IMR-90 (cell line): ENCODE measurements at regions not wholly inside any gene's neighbourhood (a gene's known extent, or its start where the extent isn't known, plus 50 kb on each side); places are given as distances from the start of the nearest gene placed in this dataset.
"Not testable (repeated sequence)": the region's sequence is repeated elsewhere in the genome, so short reads cannot be mapped to it uniquely, and the experiment has no call there.

Source experiments
- ATAC-seq: fragments of 200-7000 bp; cut with Tn5 transposase; 2 replicates; pipeline ENCODE4 v1.9.1; 2020; ENCODE audit warnings: low read depth, mild to moderate bottlenecking, moderate library complexity
- BruUV-seq: library from RNA; stranded (reverse); fragments of 400-500 nt; replicated peaks from 2 replicates; lab custom pipeline; 2021; lab: Mats Ljungman, UMichigan
- CTCF ChIA-PET: fragments of 300-600 bp; formaldehyde crosslinking; extraction: SDS; loops from one replicate; lab custom pipeline; 2021; ENCODE audit warnings: antibody characterized with exemption; lab: Yijun Ruan, JAX
- POLR2A ChIA-PET: fragments of 300-600 bp; sonication (Branson Sonifier 250); formaldehyde crosslinking; loops from one replicate; lab custom pipeline; 2022; ENCODE audit warnings: antibody characterized with exemption; ENCODE audit not compliant: unreplicated experiment; lab: Charles Lee
- DNase-seq: peaks from one replicate; pipeline ENCODE4 v3.0.0; 2013
- H2AFZ ChIP-seq: replicated peaks from 2 replicates; pipeline ENCODE3; 2013; ENCODE audit warnings: low read length, mild to moderate bottlenecking; ENCODE audit not compliant: poor library complexity
- H2AK5ac ChIP-seq: 2 replicates; pipeline ENCODE4 v1.6.1; 2013; ENCODE audit warnings: low read depth, low read length, inconsistent platforms
- H2AK9ac ChIP-seq: replicated peaks from 2 replicates; pipeline ENCODE3; 2013; ENCODE audit warnings: mild to moderate bottlenecking, low read depth, low read length, moderate library complexity; ENCODE audit not compliant: poor library complexity
- H2BK120ac ChIP-seq: 2 replicates; pipeline ENCODE4 v1.6.1; 2013; ENCODE audit warnings: low read depth, low read length, inconsistent platforms
- H2BK15ac ChIP-seq: 3 replicates; pipeline ENCODE4 v1.6.1; 2013; ENCODE audit warnings: low read depth, low read length, inconsistent platforms
- H2BK20ac ChIP-seq: 2 replicates; pipeline ENCODE4 v1.6.1; 2013; ENCODE audit warnings: low read depth, mild to moderate bottlenecking, inconsistent platforms, low read length, moderate library complexity
- H2BK5ac ChIP-seq: 2 replicates; pipeline ENCODE4 v1.6.1; 2013; ENCODE audit warnings: mild to moderate bottlenecking, low read depth, low read length, inconsistent platforms; ENCODE audit not compliant: poor library complexity, severe bottlenecking
- H3K14ac ChIP-seq: replicated peaks from 2 replicates; pipeline ENCODE4 v1.6.1; 2013; ENCODE audit warnings: low read depth, low read length, inconsistent platforms
- H3K18ac ChIP-seq: 2 replicates; pipeline ENCODE4 v1.6.1; 2013; ENCODE audit warnings: low read depth, low read length, control low read depth
- H3K23ac ChIP-seq: 2 replicates; pipeline ENCODE4 v1.6.1; 2013; ENCODE audit warnings: low read depth, low read length, inconsistent platforms
- H3K27ac ChIP-seq: 2 replicates; pipeline ENCODE4 v1.5.1; 2013; ENCODE audit warnings: mild to moderate bottlenecking, control low read depth, low read length; ENCODE audit not compliant: insufficient read depth
- H3K27me3 ChIP-seq: 2 replicates; pipeline ENCODE4 v1.6.1; 2013; ENCODE audit warnings: low read length; ENCODE audit not compliant: control insufficient read depth, insufficient read depth
- H3K36me3 ChIP-seq: 2 replicates; pipeline ENCODE4 v1.6.1; 2013; ENCODE audit warnings: low read length, mixed read lengths; ENCODE audit not compliant: control insufficient read depth, insufficient read depth
- H3K4ac ChIP-seq: 2 replicates; pipeline ENCODE4 v1.6.1; 2013; ENCODE audit warnings: low read depth, low read length, inconsistent platforms
- H3K4me1 ChIP-seq: 2 replicates; pipeline ENCODE4 v1.6.1; 2013; ENCODE audit warnings: low read length, mixed read lengths; ENCODE audit not compliant: control insufficient read depth, insufficient read depth
- H3K4me2 ChIP-seq: 2 replicates; pipeline ENCODE4 v1.6.1; 2013; ENCODE audit warnings: low read depth, mild to moderate bottlenecking, control low read depth, low read length, moderate library complexity
- H3K4me3 ChIP-seq: 2 replicates; pipeline ENCODE4 v1.5.1; 2013; ENCODE audit warnings: low read depth, mild to moderate bottlenecking, control low read depth, low read length, moderate library complexity; ENCODE audit not compliant: insufficient read depth
- H3K56ac ChIP-seq: 2 replicates; pipeline ENCODE4 v1.6.1; 2013; ENCODE audit warnings: low read length, inconsistent platforms; ENCODE audit not compliant: insufficient read depth; ENCODE audit errors: extremely low read depth
- H3K79me1 ChIP-seq, 2 experiments: 2 replicates each; pipeline ENCODE4 v1.6.1; 2013; ENCODE audit warnings: low read length in 2 of 2, inconsistent platforms in 1 of 2, low read depth in 1 of 2
- H3K9ac ChIP-seq: 2 replicates; pipeline ENCODE4 v1.6.1; 2013; ENCODE audit warnings: low read depth, low read length, control low read depth
- H3K9me1 ChIP-seq: 2 replicates; pipeline ENCODE4 v1.6.1; 2013; ENCODE audit warnings: low read length, inconsistent platforms; ENCODE audit not compliant: insufficient read depth
- H3K9me3 ChIP-seq: 2 replicates; pipeline ENCODE4 v1.6.1; 2013; ENCODE audit warnings: low read length; ENCODE audit not compliant: control insufficient read depth, insufficient read depth
- H4K20me1 ChIP-seq: 2 replicates; pipeline ENCODE4 v1.6.1; 2013; ENCODE audit warnings: low read length, inconsistent platforms; ENCODE audit not compliant: insufficient read depth
- H4K5ac ChIP-seq: 2 replicates; pipeline ENCODE4 v1.6.1; 2013; ENCODE audit warnings: mild to moderate bottlenecking, low read depth, low read length, control low read depth
- H4K8ac ChIP-seq, 2 experiments: 2 replicates each; pipeline ENCODE4 v1.6.1; 2013; ENCODE audit warnings: low read depth in 2 of 2, low read length in 2 of 2, control low read depth in 1 of 2, inconsistent platforms in 1 of 2
- H4K91ac ChIP-seq: 2 replicates; pipeline ENCODE4 v1.6.1; 2013; ENCODE audit warnings: low read depth, low read length, inconsistent platforms; ENCODE audit not compliant: insufficient read depth
- BHLHE40 ChIP-seq: fragments of 150-350 bp; IDR thresholded peaks from 2 replicates; pipeline ENCODE4 v1.6.1; 2016; ENCODE audit warnings: mild to moderate bottlenecking, low read depth, low read length
- CHD1 ChIP-seq: IDR thresholded peaks from 2 replicates; pipeline ENCODE4 v1.6.1; 2012; ENCODE audit warnings: low read depth, low read length, improper control_type of control experiment
- CTCF ChIP-seq: conservative IDR thresholded peaks from 2 replicates; pipeline ENCODE4 v1.5.1; 2012; ENCODE audit warnings: mild to moderate bottlenecking, low read depth, low read length, improper control_type of control experiment
- RAD21 ChIP-seq: IDR thresholded peaks from 2 replicates; pipeline ENCODE4 v1.6.1; 2012; ENCODE audit warnings: low read length, improper control_type of control experiment
- SMC3 ChIP-seq: fragments of 150-350 bp; IDR thresholded peaks from 2 replicates; pipeline ENCODE4 v1.6.1; 2016; ENCODE audit warnings: low read depth, mild to moderate bottlenecking, antibody characterized with exemption, low read length, moderate library complexity
- WGBS, 2 experiments: methylation state at CpG; one replicate each; pipeline versions ENCODE4 v1.1.5 to v1.1.7; 2013; ENCODE audit warnings: missing lambda C conversion rate in 2 of 2; ENCODE audit not compliant: insufficient read length in 1 of 2; ENCODE audit errors: extremely low coverage in 2 of 2; 5-methylcytosine and 5-hydroxymethylcytosine counted together
- dilution Hi-C: fragments of 300-500 bp; cut with HindIII; formaldehyde crosslinking; loops from one replicate; pipeline ENCODE4 v1.14.3; 2018; ENCODE audit warnings: low sequenced_read_pairs; ENCODE audit not compliant: unreplicated experiment
- in situ Hi-C: fragments of 300-500 bp; cut with MboI; formaldehyde crosslinking; loops from 3 replicates; pipeline ENCODE4 v1.14.3; 2019; ENCODE audit warnings: low sequenced_read_pairs, inconsistent platforms, mixed read lengths
- intact Hi-C: fragments of 100-400 bp; cut with micrococcal nuclease; formaldehyde crosslinking; loops from 2 replicates; pipeline ENCODE4 v1.10.0; 2022

- H3K9me1 ChIP-seq: peaks cover 3% of the 10 kb centered on the region; the same call in 1 of the 2 replicates
- no peak overlapping the region for H2BK5ac ChIP-seq
- H3K4me3 ChIP-seq: no peak overlapping the region
- H4K91ac ChIP-seq: peak overlapping the region; percentile 56
- H4K5ac ChIP-seq: peak overlapping the region; percentile 83
- TF ChIP-seq SMC3: peak; percentile 49
- TF ChIP-seq CTCF: peak; percentile 58
- TF ChIP-seq CHD1: no peak
- TF ChIP-seq BHLHE40: no peak
- peak; percentile 46 for TF ChIP-seq RAD21
- no peaks in the 10 kb centered on the region for H3K9me3 ChIP-seq
- ATAC-seq (peak; percentile 70; the same call in 1 of the 2 replicates), DNase-seq (peak; percentile 54)
- no peaks in the 10 kb centered on the region for H3K27me3 ChIP-seq
- in situ Hi-C loops (no loop called here), dilution Hi-C loops (no loop called here), intact Hi-C loops (loop anchor here (2.0 to 5.0 kb wide), 3 partner anchors 147 to 418 kb away; partner anchors contain the start of gene MME)
- H4K8ac ChIP-seq: peak overlapping the region in 1 of 2 experiments; percentile 57; a peak in 1 of 4 replicates
- peak overlapping the region; percentile 86; the same call in 1 of the 2 replicates for H3K18ac ChIP-seq
- peak overlapping the region; percentile 56; the same call in 1 of the 2 replicates for H2BK120ac ChIP-seq
- H2AFZ ChIP-seq: peak overlapping the region; percentile 53
- POLR2A ChIA-PET: no interaction called here
- H3K14ac ChIP-seq: no peak overlapping the region
- H3K56ac ChIP-seq: no peak overlapping the region
- H3K36me3 ChIP-seq: no peaks in the 10 kb centered on the region
- no peak overlapping the region for H3K27ac ChIP-seq
- peaks cover 3% of the 10 kb centered on the region; the same call in 1 of the 2 replicates for H3K4me1 ChIP-seq
- peak overlapping the region; percentile 77; the same call in 1 of the 2 replicates for H2BK20ac ChIP-seq
- no peak overlapping the region for H3K4me2 ChIP-seq
- BruUV-seq: no TSS peak
- no peak overlapping the region for H2AK9ac ChIP-seq
- CTCF ChIA-PET: interaction anchor here (1.0 kb wide), 2 partner anchors 10 to 418 kb away, joined by 3 to 5 read pairs; no protein-coding TSS in a partner anchor
- no peak overlapping the region for H2AK5ac ChIP-seq
- no peak overlapping the region for H3K23ac ChIP-seq
- H4K20me1 ChIP-seq: no peaks in the 10 kb centered on the region
- 0 out of 3 replicates have a peak overlapping the region, but pooled peaks have one; percentile 62 for H2BK15ac ChIP-seq
- no peaks in the 10 kb centered on the region for H3K79me1 ChIP-seq
- peak overlapping the region; percentile 25; the same call in 1 of the 2 replicates for H3K4ac ChIP-seq
- no CpG with 5 or more reads among the region's 2 CpGs for WGBS, 2 experiments
- no peak overlapping the region for H3K9ac ChIP-seq
These were observed 175.8 kb upstream of the MME start for GRCh38 chr3:154904328-154904727.

GRCh38 chr3:154902495-154902894 is 177.6 kb upstream of the MME start:
- H2AFZ ChIP-seq, H3K27ac ChIP-seq, H3K9me1 ChIP-seq, H4K20me1 ChIP-seq, in situ Hi-C loops, POLR2A ChIA-PET, BruUV-seq, DNase-seq, H3K9ac ChIP-seq, H3K9me3 ChIP-seq, H3K4ac ChIP-seq, H2BK20ac ChIP-seq, H3K4me1 ChIP-seq, H2AK5ac ChIP-seq, H3K4me3 ChIP-seq, ATAC-seq, H4K91ac ChIP-seq, H2AK9ac ChIP-seq, CTCF ChIA-PET, H3K23ac ChIP-seq, H3K4me2 ChIP-seq, H3K18ac ChIP-seq, H3K27me3 ChIP-seq, dilution Hi-C loops, H4K8ac ChIP-seq, H4K5ac ChIP-seq, H2BK15ac ChIP-seq, H2BK5ac ChIP-seq, H3K56ac ChIP-seq, H2BK120ac ChIP-seq, H3K36me3 ChIP-seq, H3K14ac ChIP-seq, H3K79me1 ChIP-seq: not testable (repeated sequence)
- intact Hi-C loops: loop anchor here (5.0 kb wide), 1 partner anchor 145 kb away; no protein-coding TSS in a partner anchor
